ENCODE measurements at regions not wholly inside any gene's neighbourhood (a gene's known extent, or its start where the extent isn't known, plus 50 kb on each side); places are given as distances from the start of the nearest gene placed in this dataset.

GRCh38 chr6:51139950-51140385 lies 321.3 kb downstream of the TFAP2B start:
- WGBS (ENCODE audit: insufficient coverage, insufficient replicate concordance, low lambda C conversion rate, missing lambda C conversion rate): 39% methylated on average over 3 of the region's 3 CpGs
- RAD21 ChIA-PET (ENCODE audit: unreplicated experiment): no interaction called here

More at GRCh38 chr6:51139950-51140385, 321.3 kb downstream of the TFAP2B start:
- no peak overlapping the region for H3K4me3 ChIP-seq
- no peak overlapping the region for H2AFZ ChIP-seq (ENCODE audit: control insufficient read depth, low read depth, low read length)
- DNase-seq (ENCODE audit: low read depth, low spot score) (no peak), ATAC-seq (no peak; the same call in 2 of the 3 replicates), FAIRE-seq (no peak)
- no peaks in the 10 kb centered on the region for H4K20me1 ChIP-seq (ENCODE audit: control insufficient read depth, insufficient read depth)
- no peaks in the 10 kb centered on the region for H3K9me3 ChIP-seq (replicated peaks; ENCODE audit: control insufficient read depth, insufficient read depth, low read length)
- H3K4me1 ChIP-seq (ENCODE audit: control insufficient read depth, insufficient read depth, low read length): no peaks in the 10 kb centered on the region
- no TSS peak for BruUV-seq (replicated peaks)
- no peak overlapping the region for H3K4me2 ChIP-seq (ENCODE audit: control insufficient read depth, insufficient read depth)
- H3K79me2 ChIP-seq (ENCODE audit: control insufficient read depth, insufficient read depth, low read length): no peaks in the 10 kb centered on the region
- ChIA-PET CTCF (no interaction called here), SMC1A (ENCODE audit: uncharacterized antibody, unreplicated experiment) (no interaction called here), POLR2A (no interaction called here)
- no peak for TF ChIP-seq NRF1 (conservative IDR thresholded peaks at IDR 0.05; ENCODE audit: low read depth, low read length)
- no peak for TF ChIP-seq PKNOX1 (IDR thresholded peaks at IDR 0.05)
- no peak for TF ChIP-seq BHLHE40 (IDR thresholded peaks at IDR 0.05; ENCODE audit: borderline replicate concordance in 1 of 2, low read depth in 2 of 2, low read length in 1 of 2)
- TF ChIP-seq FOS (IDR thresholded peaks at IDR 0.05; ENCODE audit: borderline replicate concordance, extremely low read depth, insufficient read length): no peak
- no peak for TF ChIP-seq ZBTB11 (CRISPR knock-in tag; IDR thresholded peaks at IDR 0.05)
- TF ChIP-seq GATAD2B (conservative IDR thresholded peaks at IDR 0.05; ENCODE audit: low read depth): no peak
- TF ChIP-seq NBN (IDR thresholded peaks at IDR 0.05): no peak
- no peak for TF ChIP-seq ZZZ3 (IDR thresholded peaks at IDR 0.05; ENCODE audit: control insufficient read depth, insufficient read length, low read depth)
- no peak for TF ChIP-seq WRNIP1 (IDR thresholded peaks at IDR 0.05; ENCODE audit: borderline replicate concordance, low read depth, low read length)
- no peak for TF ChIP-seq CEBPB (IDR thresholded peaks at IDR 0.05; ENCODE audit: borderline replicate concordance in 1 of 2, low read depth in 2 of 2, low read length in 2 of 2)
- no peak for TF ChIP-seq EED (IDR thresholded peaks at IDR 0.05; ENCODE audit: low read depth)
- in situ Hi-C loops (cut with MboI) (no loop called here), intact Hi-C loops (cut with micrococcal nuclease; ENCODE audit: unreplicated experiment) (no loop called here)
- H3K27me3 ChIP-seq (replicated peaks in 1 of 2; ENCODE audit: control insufficient read depth in 2 of 2, insufficient read depth in 2 of 2, low read length in 1 of 2): no peaks in the 10 kb centered on the region
- H3K27ac ChIP-seq (ENCODE audit: control insufficient read depth, insufficient read depth): no peak overlapping the region
- no peaks in the 10 kb centered on the region for H3K36me3 ChIP-seq (ENCODE audit: control insufficient read depth in 2 of 2, insufficient read depth in 2 of 2, low read length in 1 of 2)
- H3K9ac ChIP-seq (ENCODE audit: control insufficient read depth, insufficient read depth, low read length): no peak overlapping the region

Data from GM12878 (cell line).